ENCODE measurements at regions not wholly inside any gene's neighbourhood (a gene's known extent, or its start where the extent isn't known, plus 50 kb on each side); places are given as distances from the start of the nearest gene placed in this dataset.
"Not testable (repeated sequence)": the region's sequence is repeated elsewhere in the genome, so short reads cannot be mapped to it uniquely, and the experiment has no call there.

GRCh38 chr9:24073666-24074065, 247.6 kb upstream of the ELAVL2 start:
- DNase-seq (ENCODE audit: low spot score) (no peak), ATAC-seq (no peak)

GRCh38 chr9:24073007-24073592, 247.1 kb upstream of the ELAVL2 start:
- no peak for DNase-seq (ENCODE audit: low spot score)

GRCh38 chr9:24071716-24072115, 245.7 kb upstream of the ELAVL2 start:
- ATAC-seq (no peak), DNase-seq (ENCODE audit: low spot score) (no peak)

More at GRCh38 chr9:24073007-24073592, 247.1 kb upstream of the ELAVL2 start:
- no peak for ATAC-seq

- DNase-seq (ENCODE audit: low spot score) (no peak), ATAC-seq (no peak)
These were observed 245.1 kb upstream of the ELAVL2 start for GRCh38 chr9:24071091-24071490.

GRCh38 chr9:24067107-24067506, 241.1 kb upstream of the ELAVL2 start:
- ATAC-seq; DNase-seq (ENCODE audit: low spot score): not testable (repeated sequence)

GRCh38 chr9:24059651-24060050, 233.6 kb upstream of the ELAVL2 start:
- ATAC-seq (no peak), DNase-seq (ENCODE audit: low spot score) (no peak)

- ATAC-seq (no peak), DNase-seq (ENCODE audit: low spot score) (no peak)
These were observed 225.5 kb upstream of the ELAVL2 start for GRCh38 chr9:24051587-24051986.

GRCh38 chr9:24050239-24050638, 224.2 kb upstream of the ELAVL2 start:
- not testable (repeated sequence) for DNase-seq (ENCODE audit: low spot score); ATAC-seq

- DNase-seq (ENCODE audit: low spot score) (no peak), ATAC-seq (no peak)
These were observed 219.1 kb upstream of the ELAVL2 start for GRCh38 chr9:24045150-24045549.

- no peak for ATAC-seq
- no peak for DNase-seq (ENCODE audit: low spot score)
These were observed 218.5 kb upstream of the ELAVL2 start for GRCh38 chr9:24044576-24044975.

GRCh38 chr9:24041160-24041690, 215.2 kb upstream of the ELAVL2 start:
- DNase-seq (ENCODE audit: low spot score) (no peak), ATAC-seq (no peak)

- ATAC-seq (no peak), DNase-seq (ENCODE audit: low spot score) (no peak)
These were observed 210.4 kb upstream of the ELAVL2 start for GRCh38 chr9:24036459-24036858.

GRCh38 chr9:24035816-24036215, 209.8 kb upstream of the ELAVL2 start:
- DNase-seq (ENCODE audit: low spot score) (no peak), ATAC-seq (no peak)

- DNase-seq (ENCODE audit: low spot score) (no peak), ATAC-seq (no peak)
These were observed 185.8 kb upstream of the ELAVL2 start for GRCh38 chr9:24011881-24012280.

- DNase-seq (ENCODE audit: low spot score), result no peak
- ATAC-seq, result no peak
These were observed 185.1 kb upstream of the ELAVL2 start for GRCh38 chr9:24011009-24011717.

GRCh38 chr9:24009322-24009721, 183.3 kb upstream of the ELAVL2 start:
- ATAC-seq, result no peak
- no peak for DNase-seq (ENCODE audit: low spot score)

- no peak for DNase-seq (ENCODE audit: low spot score)
- no peak for ATAC-seq
These were observed 181.1 kb upstream of the ELAVL2 start for GRCh38 chr9:24007185-24007584.

GRCh38 chr9:23991874-23992273, 165.8 kb upstream of the ELAVL2 start:
- DNase-seq (ENCODE audit: low spot score); ATAC-seq: not testable (repeated sequence)

GRCh38 chr9:23979491-23979890, 153.5 kb upstream of the ELAVL2 start:
- no peak for ATAC-seq

GRCh38 chr9:23962101-23962500, 136.1 kb upstream of the ELAVL2 start:
- no peak for DNase-seq (ENCODE audit: low spot score)
- no peak for ATAC-seq

More at GRCh38 chr9:23979491-23979890, 153.5 kb upstream of the ELAVL2 start:
- DNase-seq (ENCODE audit: low spot score), result no peak

GRCh38 chr9:23945897-23946296, 119.9 kb upstream of the ELAVL2 start:
- ATAC-seq, result no peak

GRCh38 chr9:23941051-23941450, 115.0 kb upstream of the ELAVL2 start:
- no peak for ATAC-seq
- no peak for DNase-seq (ENCODE audit: low spot score)

More at GRCh38 chr9:23945897-23946296, 119.9 kb upstream of the ELAVL2 start:
- no peak for DNase-seq (ENCODE audit: low spot score)

All from left lobe of liver (tissue), 2 donors.